Lung (tissue), 12 donors: ENCODE measurements at regions not wholly inside any gene's neighbourhood (a gene's known extent, or its start where the extent isn't known, plus 50 kb on each side); places are given as distances from the start of the nearest gene placed in this dataset. TPM values are rescaled to one million over a fixed set of nuclear protein-coding genes. Genes with fewer than 3 reads are reported as not detected.

ENCODE experiments used
- ATAC-seq: fragments of 200-7000 bp; cut with Tn5 transposase; one replicate; pipeline ENCODE4 v1.9.1; 2020; ENCODE audit warnings: moderate number of reproducible peaks; ENCODE audit not compliant: insufficient read depth, low FRiP score
- DNase-seq, 3 donors: peaks; one replicate each; pipeline ENCODE4 v3.0.0-alpha.2; 2013 to 2017
- H3K27ac ChIP-seq, 2 donors: one replicate each; pipeline ENCODE4 v1.5.1; 2013; ENCODE audit warnings: mild to moderate bottlenecking in 2 of 2, moderate library complexity in 2 of 2, control low read depth in 1 of 2, inconsistent platforms in 1 of 2, low read depth in 1 of 2, low read length in 1 of 2
- H3K27me3 ChIP-seq, 3 donors: one replicate each; pipeline ENCODE4 v1.5.1; 2013; ENCODE audit warnings: low read length in 2 of 3; ENCODE audit not compliant: control insufficient read depth in 3 of 3, insufficient read depth in 3 of 3
- H3K36me3 ChIP-seq, 4 donors: one replicate each; pipeline ENCODE4 v1.5.1; 2013; ENCODE audit warnings: low read length in 4 of 4, mild to moderate bottlenecking in 1 of 4, moderate library complexity in 1 of 4; ENCODE audit not compliant: control insufficient read depth in 4 of 4, insufficient read depth in 4 of 4
- H3K4me1 ChIP-seq, 5 donors: one replicate each; pipeline ENCODE4 v1.5.1; 2013; ENCODE audit warnings: low read length in 5 of 5, mild to moderate bottlenecking in 2 of 5, moderate library complexity in 1 of 5; ENCODE audit not compliant: control insufficient read depth in 5 of 5, insufficient read depth in 5 of 5
- H3K4me3 ChIP-seq: one replicate; pipeline ENCODE4 v1.5.1; 2013; ENCODE audit warnings: mild to moderate bottlenecking, control low read depth, moderate library complexity
- H3K9ac ChIP-seq, 2 donors: one replicate each; pipeline ENCODE4 v1.5.1; 2013; ENCODE audit warnings: low read length in 2 of 2, control low read depth in 1 of 2; ENCODE audit not compliant: insufficient read depth in 1 of 2
- H3K9me3 ChIP-seq, 4 donors: one replicate each; pipeline ENCODE4 v1.5.1; 2013; ENCODE audit warnings: low read length in 3 of 4, mild to moderate bottlenecking in 1 of 4, moderate library complexity in 1 of 4; ENCODE audit not compliant: control insufficient read depth in 4 of 4, insufficient read depth in 3 of 4
- WGBS, 2 donors: extraction: QIAGEN DNeasy Blood & Tissue Kit; methylation state at CpG; one replicate each; pipeline ENCODE4 v1.1.7; 2013; 5-methylcytosine and 5-hydroxymethylcytosine counted together
- small RNA-seq: library from RNA; depleted of rRNA; stranded (forward); fragments of <200 nt; gene quantifications from one replicate; pipeline ENCODE3, GENCODE V24; 2014; ENCODE audit warnings: low replicate concordance
- TF ChIP-seq, protein P1 (sequence below): IDR thresholded peaks from 2 replicates; pipeline ENCODE4 v1.5.1; 2012; ENCODE audit warnings: mild to moderate bottlenecking; ENCODE audit errors: control extremely low read depth, extremely low read depth
- donor health status: control.
- donor health status: control.
- donor health status: Bipolar disorder and iron deficiency.
- donor health status: healthy.
- donor health status: DM: yes; HTN: yes; CAD: no.

DNA sequence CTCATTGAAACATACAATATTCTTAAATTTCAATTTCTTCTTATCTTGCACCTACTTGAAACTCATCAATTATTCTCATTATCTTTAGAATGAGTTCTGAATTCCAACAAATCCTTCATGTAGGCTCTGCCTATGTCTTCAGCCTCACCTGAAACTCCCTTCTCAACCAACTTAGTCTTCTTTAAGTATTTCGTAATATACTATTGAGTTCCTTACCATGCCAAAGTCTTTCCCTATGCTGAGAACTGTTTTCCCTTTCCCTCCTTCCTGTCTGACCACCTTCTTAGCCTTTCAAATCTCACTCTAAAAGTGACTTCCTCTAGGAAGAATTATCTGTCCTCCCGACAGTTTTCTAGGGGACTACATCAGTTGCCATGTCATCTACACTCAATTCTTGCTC is 50.9 kb upstream of the ZFAND5 start:
- Histone ChIP-seq H3K9ac (no peak overlapping the region), H3K4me1 (no peaks in the 10 kb centered on the region), H3K27me3 (no peaks in the 10 kb centered on the region), H3K27ac (no peak overlapping the region), H3K36me3 (no peaks in the 10 kb centered on the region), H3K9me3 (no peaks in the 10 kb centered on the region), H3K4me3 (no peak overlapping the region)
- no peak for DNase-seq
- WGBS, 2 donors, result 84 to 85% methylated on average over 2 of the region's 2 CpGs
- TF ChIP-seq, protein P1, sequence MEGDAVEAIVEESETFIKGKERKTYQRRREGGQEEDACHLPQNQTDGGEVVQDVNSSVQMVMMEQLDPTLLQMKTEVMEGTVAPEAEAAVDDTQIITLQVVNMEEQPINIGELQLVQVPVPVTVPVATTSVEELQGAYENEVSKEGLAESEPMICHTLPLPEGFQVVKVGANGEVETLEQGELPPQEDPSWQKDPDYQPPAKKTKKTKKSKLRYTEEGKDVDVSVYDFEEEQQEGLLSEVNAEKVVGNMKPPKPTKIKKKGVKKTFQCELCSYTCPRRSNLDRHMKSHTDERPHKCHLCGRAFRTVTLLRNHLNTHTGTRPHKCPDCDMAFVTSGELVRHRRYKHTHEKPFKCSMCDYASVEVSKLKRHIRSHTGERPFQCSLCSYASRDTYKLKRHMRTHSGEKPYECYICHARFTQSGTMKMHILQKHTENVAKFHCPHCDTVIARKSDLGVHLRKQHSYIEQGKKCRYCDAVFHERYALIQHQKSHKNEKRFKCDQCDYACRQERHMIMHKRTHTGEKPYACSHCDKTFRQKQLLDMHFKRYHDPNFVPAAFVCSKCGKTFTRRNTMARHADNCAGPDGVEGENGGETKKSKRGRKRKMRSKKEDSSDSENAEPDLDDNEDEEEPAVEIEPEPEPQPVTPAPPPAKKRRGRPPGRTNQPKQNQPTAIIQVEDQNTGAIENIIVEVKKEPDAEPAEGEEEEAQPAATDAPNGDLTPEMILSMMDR, result no peak
- ATAC-seq, result no peak

DNA sequence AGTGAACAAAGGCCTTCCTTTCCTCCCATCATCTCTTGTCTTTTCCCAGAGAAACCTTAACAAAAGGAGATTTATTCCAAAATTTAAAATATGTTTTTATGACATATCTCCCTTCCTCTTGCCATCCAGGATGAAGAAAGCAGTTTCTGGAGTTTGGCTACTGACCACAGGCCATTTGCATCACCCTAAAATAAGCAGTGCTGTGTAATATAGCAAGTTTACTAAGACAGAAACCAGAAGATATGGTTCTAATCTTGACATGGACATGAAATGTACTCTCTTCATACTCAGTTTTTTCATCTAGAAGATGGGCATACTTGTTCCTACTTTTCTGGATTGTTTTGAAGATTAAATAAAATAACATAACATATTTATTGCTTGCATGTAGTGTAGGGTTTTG is 50.2 kb upstream of the ZFAND5 start:
- Histone ChIP-seq H3K27ac (no peak overlapping the region), H3K4me1 (no peaks in the 10 kb centered on the region), H3K36me3 (no peaks in the 10 kb centered on the region), H3K9me3 (no peaks in the 10 kb centered on the region), H3K4me3 (no peak overlapping the region), H3K27me3 (no peaks in the 10 kb centered on the region), H3K9ac (no peak overlapping the region)
- ATAC-seq (no peak), DNase-seq (no peak)
- TF ChIP-seq, protein P1, result no peak

Small RNA genes in the stretch of these regions (small RNA-seq; reads per million reads assigned to genes)
- gene AL445646.1, result not detected
